Stimulated activated CD8-positive, alpha-beta memory T cell treated with anti-CD3 and anti-CD28 coated beads, Interleukin-2, amount 100 ng/mL, for 48 hours (primary cell): ENCODE measurements at regions not wholly inside any gene's neighbourhood (a gene's known extent, or its start where the extent isn't known, plus 50 kb on each side); places are given as distances from the start of the nearest gene placed in this dataset.
"Not testable (repeated sequence)": the region's sequence is repeated elsewhere in the genome, so short reads cannot be mapped to it uniquely, and the experiment has no call there.

Source experiments
- DNase-seq, 2 donors: peaks; one replicate each; pipeline ENCODE4 v3.0.0-alpha.2; 2020; ENCODE audit warnings: low read depth in 2 of 2

DNA sequence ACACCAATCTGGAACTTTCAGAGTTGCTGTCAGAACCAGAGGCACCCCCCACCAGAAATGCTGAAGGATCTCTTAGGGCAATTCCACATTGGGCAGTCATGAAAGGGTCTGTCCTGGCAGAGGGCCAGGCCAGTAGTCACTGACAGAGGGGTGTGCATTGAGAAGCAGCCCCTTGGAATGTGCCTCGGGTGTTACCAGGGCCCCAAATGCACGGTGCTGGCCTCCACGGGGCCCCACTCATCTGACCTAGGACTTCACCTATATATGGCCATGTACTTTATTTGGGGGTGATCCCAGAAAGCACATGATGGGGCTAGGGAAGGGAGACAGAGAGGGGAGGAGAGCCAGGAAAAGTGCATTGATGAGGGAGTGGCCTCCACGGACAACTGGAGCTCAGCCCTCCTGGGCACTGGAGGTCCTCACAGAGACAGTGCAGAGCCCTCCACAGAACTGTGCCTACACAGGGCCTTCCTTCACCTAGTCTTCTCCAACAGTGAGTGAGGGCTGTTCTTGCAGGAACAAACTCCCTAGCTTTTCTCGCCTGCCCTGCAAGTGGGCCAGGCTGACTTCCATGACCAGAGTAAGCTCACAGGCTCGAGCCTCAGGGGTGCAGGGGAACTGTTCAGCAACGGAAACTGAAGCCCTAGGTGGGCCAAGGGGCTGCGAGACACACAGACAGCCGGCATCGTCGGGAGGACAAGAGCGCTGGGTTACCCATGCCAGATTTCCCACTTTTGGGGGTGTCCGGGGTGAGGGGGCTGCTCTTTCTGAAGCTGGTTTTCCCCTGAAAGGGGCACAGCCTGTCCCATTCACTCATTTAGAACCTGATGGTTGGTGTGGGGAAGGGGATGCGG is 136.2 kb downstream of the HMX1 start:
- no peak for DNase-seq

DNA sequence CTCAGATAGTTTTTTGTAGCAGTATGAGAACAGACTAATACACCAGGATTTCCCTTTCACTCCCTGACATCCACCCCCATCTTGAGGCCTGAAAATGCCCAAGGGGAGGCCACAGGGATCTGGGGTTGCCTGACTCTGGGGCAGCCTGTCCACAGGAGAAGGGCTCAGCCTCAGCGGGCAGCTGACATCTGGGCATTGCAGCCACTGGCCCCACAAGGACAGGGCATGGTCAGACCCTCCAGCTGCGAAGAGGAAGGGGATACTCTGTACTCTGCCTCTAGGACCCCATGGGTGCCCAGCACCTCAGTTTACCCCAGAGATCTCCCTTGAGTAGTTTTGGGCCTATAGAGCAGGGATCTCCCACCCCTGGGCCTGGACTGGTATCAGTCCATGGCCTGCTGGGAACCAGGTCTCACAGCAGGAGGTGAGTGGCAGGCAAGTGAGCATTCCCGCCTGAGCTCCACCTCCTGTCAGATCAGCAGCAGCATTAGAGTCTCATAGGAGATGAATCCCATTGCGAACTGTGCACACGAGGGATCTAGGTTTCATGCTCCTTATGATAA is 138.9 kb downstream of the HMX1 start:
- no peak for DNase-seq

DNA sequence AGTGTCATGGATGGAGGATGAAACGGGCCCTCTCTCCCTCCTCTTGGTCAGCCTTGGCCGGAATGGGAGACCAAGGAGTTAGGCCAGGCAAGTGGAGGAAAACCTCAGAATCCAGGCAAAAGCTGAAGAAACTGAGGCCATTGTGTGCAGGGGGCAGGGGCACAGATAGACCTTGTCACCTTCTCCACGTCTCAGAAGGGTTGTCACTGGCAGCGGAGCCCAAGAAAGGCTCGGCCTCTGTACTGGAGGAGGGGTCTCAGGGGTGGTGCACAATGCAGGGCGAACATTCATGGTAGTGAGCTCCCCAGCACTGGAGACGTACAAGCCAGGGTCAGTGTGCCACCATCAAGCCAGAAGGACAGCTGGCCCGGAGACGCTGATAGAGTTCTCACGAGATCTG is 139.5 kb downstream of the CPZ start:
- DNase-seq: no peak

DNA sequence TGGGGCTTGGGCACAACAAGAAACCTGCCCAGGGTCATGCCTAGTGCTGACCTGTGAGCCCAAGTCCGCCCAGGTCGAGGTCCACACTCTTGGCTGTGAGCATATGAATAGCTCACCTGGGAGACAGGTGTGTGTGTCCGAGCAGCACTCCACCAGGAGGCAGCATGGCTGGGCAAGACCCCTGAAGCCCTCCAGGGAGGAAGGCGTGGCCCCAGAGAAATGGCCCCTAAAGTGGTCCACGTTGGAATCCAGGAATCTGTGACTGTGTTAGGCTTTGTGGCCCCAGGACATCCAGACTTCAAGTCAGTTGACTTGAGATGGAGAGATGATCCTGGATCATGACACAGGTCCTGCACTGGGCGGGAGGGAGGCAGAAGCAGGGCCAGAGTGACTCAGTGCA is 138.8 kb downstream of the CPZ start:
- DNase-seq: no peak

DNA sequence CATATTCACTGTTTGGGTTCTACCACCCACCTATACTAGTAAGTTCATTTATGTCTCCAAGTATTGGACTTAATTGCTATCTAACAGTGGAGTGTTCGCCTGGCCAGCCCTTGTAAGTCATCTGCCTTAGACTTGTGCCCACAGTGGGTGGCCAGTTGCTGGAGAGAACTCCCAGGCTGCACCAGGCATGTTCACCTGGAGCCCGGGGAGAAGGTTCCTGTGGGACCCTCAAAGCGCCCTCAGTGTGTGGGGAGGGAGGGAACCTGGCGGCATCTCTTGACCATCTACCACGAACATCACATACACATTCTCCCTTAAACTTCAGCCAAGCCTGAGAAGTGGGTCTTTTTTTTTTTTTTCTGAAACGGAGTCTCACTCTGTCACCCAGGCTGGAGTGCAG is 138.1 kb downstream of the CPZ start:
- DNase-seq: no peak

DNA sequence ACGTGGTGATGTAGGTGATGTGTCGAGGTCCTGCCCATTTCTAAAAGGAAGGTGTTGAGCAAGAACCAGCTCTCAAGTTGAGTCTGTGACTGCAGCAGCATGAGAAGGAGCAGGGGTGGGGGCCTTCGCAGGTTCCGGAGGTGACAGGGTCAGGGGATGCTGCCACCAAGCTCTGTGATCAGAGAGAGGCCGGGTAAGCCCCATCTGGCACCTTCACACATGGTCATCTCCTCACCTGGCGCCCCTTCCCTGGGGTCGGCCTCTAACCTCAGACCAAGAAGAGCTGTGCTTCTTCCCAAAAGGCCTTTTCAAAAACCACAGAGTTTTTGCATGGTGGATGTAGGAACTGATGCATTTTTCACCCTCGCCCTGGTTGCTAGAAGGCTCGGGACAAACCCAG is 137.6 kb downstream of the CPZ start:
- DNase-seq: no peak

DNA sequence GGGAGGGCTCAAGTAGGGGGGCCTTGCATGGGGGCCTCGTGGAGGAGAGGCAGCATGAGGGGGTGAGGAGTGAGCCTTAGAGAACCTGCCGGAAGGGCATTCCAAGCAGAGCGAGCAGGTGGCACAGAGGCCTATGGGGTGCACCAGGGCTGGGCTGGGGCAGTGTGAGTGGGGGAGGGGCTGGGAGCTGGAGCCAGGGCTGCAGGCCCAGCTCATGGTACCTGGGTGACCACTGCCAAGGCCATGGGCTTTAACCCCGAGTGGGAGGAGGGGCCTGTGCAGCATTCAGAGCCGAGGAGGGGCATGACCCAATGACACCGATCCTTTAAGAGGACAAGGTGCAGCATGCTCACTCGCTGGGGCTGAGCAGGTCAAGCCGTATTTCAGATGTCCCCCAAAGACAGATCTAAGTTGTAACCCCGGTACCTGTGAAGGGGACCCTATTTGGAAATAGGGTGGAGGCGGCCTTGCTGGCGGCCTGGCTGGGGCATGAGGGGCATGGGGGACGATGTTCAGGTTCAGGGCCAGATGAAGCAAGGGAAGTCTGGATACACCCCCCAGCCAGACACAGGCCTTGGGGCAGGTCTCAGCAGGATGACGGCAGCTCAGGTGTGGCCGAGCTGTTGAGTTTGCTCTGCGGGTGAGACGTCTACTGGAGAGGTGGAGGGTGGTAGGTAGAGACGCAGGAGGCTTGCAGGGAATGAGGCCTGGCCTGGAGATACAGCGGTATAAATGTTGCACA is 137.0 kb downstream of the CPZ start:
- no peak for DNase-seq

DNA sequence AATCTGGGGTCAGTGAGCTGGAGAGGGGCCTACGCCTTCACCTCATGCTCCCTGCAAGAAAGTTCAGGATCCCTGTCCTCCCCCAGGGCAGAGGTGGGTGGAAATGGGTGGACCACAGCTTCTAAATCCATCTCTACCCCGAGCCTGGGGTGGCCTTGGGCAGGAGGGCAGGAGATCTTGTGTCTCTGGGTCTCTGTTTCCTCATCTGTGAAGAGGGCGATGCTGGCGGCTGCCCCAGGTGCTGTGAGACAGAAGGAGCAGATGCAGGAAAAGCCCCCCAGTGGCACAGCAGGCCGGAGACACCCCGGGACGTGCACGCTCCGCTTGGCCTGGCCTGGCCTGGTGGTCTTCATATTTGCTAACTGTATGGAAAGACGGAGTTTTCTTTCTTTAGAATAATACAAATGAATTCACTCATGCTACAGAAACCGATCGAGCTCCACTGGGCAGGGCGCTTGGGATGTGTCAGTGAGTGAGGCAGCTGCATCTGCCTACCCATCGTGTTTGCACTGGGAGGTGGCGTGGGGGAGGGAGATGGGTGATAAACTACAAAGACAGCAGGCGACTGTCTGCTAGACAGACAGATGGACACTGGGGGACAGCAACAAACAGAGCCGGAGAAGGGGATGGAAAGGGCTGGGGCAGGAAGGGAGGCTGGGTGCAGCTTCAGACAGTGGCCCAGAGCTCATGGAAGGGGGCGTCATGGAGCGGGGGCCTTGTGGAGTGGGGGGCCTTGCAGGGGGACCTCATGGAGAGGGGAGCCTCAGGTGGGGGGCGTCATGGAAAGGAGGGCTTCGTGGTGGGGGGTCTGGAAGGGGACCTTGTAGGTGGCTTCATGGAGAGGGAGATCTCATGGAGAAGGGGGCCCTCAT is 136.2 kb downstream of the CPZ start:
- no peak for DNase-seq

DNA sequence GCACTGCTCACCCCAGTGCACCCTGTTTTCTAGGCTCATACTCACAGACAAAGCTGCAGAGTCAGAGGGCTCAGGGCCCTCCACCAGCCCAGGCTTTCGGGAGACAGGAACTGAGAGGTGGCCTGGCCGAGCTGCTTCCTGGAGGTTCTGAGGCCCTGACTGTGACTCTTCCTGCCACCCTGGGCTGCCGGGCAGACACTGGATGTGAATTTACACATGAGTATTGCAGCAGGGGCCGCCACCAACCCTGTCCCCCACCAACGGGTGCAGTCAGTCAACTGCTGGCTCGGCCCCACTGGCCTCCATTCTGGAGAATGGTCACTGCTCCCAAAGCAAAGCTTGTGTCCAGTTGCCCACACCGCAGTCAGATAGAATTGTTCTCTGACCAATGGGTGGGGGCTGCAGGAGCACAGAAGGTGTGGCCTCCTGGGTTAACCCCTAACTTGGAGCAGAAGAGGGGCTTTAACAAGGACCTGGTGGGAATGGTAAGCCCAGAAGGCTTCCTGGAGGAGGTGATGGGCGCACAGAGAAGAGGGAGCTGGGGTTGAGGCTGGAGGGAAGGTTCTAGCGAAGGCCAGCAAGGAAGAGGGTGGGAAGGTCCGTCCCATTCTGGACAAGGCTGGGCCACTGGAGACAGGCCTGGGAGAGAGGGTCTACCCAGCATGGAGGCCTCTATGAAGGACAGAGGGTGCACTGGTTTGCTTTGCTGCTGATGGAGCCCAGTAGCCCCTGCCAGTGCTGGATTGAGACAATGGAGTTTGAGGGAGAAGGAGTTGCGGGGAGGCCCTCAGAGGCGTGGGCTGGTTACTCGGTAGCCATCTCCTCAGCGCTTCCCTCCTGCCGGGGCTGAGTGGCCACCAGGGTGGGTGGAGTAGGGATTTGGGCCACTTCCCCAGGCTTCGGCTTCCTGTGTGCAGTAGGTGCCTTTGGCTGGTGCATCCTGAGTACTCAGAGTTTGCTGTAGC is 135.3 kb downstream of the CPZ start:
- DNase-seq: no peak

DNA sequence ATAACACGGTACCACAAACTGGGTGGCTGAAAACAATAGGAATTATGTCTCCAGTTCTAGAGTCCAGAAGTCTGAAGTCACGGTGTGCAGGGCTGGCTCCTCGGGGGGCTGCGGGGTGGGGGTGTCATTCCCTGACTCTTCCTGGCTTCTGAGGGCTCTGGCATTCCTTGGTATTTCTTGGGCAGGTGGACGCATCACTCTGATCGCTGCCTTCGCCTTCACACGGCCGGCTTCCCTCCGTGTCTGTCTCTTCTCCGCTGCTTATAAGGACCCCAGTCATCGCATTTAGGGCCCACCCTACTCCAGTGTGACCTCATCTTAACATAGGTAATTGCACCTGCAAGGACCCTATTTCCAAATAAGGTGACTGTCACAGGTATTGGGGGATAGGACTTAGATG is 134.6 kb downstream of the CPZ start:
- DNase-seq: no peak

DNA sequence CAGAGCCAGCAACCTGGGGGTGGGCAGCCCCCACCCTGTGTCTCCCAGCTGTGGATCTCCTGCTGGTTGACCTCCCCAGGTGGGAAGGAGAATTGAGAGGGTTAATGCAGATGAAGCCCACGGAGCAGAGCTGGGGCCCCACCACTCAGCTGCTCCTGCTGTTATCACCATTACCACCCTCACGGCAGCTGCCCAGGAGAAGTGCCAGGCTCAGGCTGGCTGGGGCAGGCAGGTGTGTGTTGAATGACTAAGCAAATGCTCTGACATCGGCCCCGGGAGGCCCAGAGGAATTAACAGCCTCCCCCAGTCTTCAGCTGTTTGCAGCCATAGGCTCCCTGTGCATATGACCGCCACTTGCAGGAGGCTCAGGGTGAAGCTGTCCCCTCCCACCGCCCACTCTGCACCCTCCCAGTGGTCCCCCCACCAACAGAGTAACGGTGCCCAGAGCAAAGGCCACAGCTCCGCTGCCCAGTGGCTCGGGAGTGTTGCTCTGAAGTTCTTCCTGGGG is 133.8 kb downstream of the CPZ start:
- no peak for DNase-seq

DNA sequence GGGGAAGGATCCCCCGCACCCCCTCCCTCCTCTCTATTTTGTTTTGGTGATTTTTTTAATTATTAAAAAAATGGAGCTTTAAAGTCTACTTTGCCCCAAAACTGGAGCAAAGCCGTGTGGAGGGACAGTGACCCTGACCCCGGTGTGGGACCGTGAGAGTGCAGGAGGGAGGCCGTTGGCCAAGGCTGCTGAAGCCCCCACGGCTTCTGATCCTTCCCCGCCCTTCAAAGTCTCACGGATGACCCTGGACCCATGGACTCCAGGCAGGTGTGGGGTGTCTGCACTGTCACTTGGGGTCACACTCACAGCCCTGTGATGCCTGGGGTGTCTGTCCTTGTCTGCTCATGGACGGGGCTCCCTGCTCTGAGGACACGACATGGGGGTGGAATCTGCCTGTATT is 133.3 kb downstream of the CPZ start:
- no peak for DNase-seq

DNA sequence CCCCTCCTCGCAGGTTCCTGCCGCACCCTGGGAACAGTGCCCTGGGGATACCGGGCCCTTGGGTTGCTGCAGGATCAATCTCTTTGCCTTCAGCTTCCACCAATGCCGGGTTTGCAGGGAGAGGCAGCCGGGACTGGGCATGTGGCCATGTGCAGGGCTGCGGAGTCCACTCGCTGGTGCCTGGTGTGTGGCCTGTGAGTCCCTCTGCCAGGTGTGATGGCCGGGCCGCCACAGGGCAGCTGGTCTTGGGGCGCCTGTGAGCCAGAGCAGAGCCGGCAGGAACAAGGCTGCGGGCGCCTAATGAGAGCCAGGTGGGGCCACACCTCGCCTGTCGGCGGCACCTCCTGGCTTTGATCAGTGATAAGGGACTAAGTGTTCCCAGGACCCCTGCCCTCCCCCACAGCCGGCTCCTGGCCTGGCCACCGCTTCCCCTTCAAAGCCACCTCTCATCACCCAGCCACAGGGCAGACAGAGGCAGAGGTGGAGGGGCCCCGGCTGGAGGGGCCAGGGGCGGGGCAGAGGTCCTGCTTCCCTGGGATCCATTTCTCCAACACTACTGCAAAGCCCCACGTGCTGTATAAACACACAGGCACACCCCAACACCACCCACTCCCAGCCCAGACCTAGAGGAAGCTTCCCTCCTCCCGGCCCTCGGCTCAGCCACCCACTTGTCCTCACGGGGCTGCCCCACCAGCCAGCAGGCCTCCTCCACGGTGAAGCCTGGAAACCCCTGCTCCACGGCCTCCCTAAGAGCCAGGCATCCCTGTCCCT is 132.7 kb downstream of the CPZ start:
- DNase-seq: no peak

DNA sequence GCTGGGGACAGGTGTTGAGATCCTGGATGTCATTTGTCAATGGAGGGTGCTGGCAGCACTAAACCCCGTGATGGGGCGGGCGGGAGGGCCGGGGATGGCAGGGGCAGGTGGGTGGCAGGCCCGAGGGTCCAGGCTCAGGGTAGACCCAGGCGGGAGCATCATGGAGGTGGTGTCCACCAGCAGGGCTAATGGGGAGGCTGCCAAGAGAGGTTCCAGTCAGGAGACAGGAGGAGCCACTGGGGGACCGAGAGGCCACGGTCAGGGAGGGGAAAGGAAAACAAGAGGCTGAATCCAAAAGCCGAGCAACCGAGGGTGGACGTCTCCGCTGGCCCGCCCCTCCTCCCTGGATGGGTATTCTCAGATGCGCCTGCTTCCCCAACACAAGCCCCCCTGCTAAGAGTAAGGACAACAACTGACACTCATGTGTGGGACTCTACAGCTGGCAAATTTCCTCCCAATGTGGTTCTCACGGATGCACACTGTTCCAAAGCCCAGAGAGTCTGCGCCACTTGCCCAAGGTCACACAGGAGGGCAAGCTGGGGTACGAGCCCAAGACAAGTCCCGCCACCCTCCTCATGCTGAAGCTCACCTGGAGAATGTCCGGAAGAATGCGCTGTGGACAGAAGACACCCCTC is 132.0 kb downstream of the CPZ start:
- DNase-seq: no peak

DNA sequence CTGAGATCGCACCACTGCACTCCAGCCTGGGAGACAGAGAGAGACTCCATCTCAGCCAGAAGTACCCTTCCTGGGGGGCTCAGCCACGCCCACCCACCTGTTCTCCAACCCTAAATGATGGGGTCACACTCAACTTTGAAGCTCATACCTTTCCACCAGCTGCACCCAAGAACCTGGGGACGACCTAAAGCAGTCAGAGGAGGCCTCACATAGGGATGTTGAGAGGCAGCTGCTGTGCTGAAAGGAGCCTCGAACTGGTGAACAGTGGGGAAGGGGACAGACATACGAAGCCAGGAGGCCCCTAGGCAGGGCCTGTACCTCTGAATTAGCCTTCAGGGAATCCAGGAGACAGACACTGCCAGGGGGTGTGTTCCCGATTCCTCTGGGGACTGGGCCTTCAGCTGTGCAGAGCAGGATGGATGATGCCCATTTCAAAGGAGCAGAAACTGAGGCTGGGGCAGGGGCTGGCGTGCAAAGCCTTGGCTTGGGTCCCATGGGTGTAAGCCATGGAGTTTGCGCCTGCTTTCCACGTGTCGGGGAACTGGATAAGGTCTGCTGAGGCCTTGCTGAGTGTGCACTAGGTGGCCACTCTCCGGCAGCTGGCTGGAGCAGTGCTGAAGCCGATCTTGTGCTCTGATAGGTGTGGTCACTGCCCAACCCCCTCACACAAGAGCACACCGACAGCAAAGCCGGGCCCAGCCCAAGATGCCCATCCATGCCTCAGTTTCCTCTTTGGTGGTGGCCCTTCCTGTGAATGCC is 130.8 kb downstream of the CPZ start:
- no peak for DNase-seq

DNA sequence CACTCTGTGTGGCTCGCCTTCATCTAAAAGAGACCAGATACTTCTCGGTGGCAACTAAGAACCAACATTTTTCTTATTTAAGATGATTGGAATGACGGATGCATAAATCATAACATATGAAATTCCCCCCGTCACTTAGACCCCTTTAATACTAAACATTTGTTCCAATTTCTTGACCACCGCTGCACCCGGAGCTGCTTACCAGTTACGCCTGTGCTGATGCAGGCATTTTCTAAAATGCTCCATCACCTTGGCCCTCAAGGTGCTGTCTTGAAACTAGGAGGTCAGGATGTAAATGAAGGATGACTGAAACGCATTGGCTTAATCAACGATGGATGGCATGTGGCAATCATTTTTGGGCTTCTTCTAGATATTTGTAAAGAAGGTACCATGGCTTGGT is 130.0 kb downstream of the CPZ start:
- no peak for DNase-seq

DNA sequence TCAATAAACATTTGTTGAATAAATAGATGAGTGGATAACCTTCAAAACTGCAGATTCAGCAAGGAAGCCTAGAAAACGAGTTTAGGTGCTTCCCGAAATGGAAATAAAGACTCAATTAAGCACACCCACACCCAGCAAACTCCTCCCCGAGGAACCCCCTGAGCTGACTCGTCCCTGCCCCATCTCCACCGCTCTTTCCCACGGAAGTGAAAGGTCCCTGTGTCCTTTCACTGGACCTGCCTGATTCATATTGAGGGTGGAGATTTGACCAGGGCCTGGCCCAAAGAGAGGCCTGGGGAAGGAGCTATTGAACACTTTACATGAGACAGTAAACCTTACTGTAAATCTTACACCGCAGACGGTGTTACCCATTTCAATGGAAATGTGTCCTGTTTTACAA is 129.1 kb downstream of the CPZ start:
- no peak for DNase-seq

DNA sequence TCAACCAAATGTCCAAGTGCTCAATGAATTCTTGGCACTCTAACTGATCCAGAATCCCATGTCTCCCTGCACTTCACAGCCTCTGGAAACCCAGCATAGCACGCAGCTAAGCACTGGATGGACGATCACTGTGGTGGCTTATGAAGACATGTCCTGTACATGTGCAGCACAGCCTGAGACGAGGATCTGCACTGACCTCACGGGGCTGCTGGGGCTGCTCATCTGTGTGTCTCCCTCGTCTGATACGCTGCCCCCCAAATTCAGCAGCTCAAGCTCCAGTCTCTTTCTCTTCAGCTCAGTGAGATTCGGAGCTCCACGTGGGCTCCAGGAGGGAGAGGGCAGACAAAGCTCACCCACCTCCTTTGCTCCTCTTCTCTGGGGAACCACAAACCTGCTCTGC is 126.9 kb downstream of the CPZ start:
- no peak for DNase-seq

DNA sequence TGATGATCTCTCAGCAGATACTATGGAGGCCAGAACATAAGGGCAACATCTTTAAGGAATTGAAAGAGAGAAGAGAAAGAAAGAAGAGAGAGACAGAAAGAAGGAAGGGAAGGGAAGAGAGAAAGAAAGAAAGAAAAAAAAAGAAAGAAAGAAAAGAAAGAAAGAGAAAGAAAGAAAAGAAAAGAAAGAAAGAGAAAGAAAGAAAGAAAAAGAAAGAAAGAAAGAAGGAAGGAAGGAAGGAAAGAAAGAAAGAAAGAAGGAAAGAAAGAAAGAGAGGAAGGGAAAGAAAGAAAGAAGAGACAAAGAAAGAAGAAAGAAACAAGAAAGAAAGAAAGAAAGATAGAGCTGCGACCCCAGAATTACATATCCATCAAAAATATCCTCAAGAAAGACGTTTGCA is 124.9 kb downstream of the CPZ start:
- DNase-seq: not testable (repeated sequence)
